Adrenal gland (tissue), 5 donors: ENCODE measurements at regions not wholly inside any gene's neighbourhood (a gene's known extent, or its start where the extent isn't known, plus 50 kb on each side); places are given as distances from the start of the nearest gene placed in this dataset.

ENCODE experiments used
- CTCF ChIP-seq, 6 experiments: fragments of 450-650 bp in 4 of 6; fragments of 200-600 bp in 2 of 6; sonication (generic) in 1 of 6; IDR thresholded peaks; 1 replicate in 5 of 6; 2 replicates in 1 of 6; pipeline versions ENCODE4 v1.5.1 to v1.8.0; 2016 to 2021; ENCODE audit warnings: antibody characterized with exemption in 6 of 6, mild to moderate bottlenecking in 2 of 6, moderate library complexity in 1 of 6
- POLR2A ChIP-seq, 2 donors: fragments of 450-650 bp; IDR thresholded peaks; one replicate each; pipeline ENCODE4 v1.6.1; 2017; ENCODE audit warnings: antibody characterized with exemption in 2 of 2, mild to moderate bottlenecking in 2 of 2, moderate library complexity in 1 of 2
- donor health status: DM: no; HTN: no; CAD: no.

- no peak for TF ChIP-seq POLR2A (IDR thresholded peaks at IDR 0.05)
- no peak for TF ChIP-seq CTCF (IDR thresholded peaks at IDR 0.05)
Measured at GRCh38 chr4:58561170-58561569, 1451.0 kb upstream of the IGFBP7 start.
